H4 (cell line): ENCODE measurements at regions not wholly inside any gene's neighbourhood (a gene's known extent, or its start where the extent isn't known, plus 50 kb on each side); places are given as distances from the start of the nearest gene placed in this dataset.

Experiments
- DNase-seq: peaks from one replicate; pipeline ENCODE4 v3.0.0-alpha.2; 2015; ENCODE audit warnings: low spot score

DNA sequence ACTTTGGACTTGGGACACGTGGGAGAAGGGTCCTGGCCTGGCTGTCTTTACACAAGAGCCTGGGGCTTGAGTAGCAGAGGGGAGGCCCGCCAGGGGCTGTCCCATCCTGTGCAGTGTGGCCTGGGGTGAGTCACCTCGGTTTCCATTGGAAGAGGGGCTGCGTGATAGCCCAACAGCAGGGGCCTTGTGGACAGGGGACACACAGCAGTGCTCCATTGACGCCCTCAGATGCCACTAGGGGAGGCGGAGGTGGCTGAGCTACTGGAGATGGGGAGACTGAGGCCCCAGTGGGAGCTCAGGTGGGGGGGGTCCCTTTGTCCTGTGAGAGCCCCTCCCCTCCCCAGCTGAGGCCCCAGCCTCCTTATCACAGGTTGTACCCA lies 50.0 kb upstream of the RNU6ATAC start:
- no peak for DNase-seq

DNA sequence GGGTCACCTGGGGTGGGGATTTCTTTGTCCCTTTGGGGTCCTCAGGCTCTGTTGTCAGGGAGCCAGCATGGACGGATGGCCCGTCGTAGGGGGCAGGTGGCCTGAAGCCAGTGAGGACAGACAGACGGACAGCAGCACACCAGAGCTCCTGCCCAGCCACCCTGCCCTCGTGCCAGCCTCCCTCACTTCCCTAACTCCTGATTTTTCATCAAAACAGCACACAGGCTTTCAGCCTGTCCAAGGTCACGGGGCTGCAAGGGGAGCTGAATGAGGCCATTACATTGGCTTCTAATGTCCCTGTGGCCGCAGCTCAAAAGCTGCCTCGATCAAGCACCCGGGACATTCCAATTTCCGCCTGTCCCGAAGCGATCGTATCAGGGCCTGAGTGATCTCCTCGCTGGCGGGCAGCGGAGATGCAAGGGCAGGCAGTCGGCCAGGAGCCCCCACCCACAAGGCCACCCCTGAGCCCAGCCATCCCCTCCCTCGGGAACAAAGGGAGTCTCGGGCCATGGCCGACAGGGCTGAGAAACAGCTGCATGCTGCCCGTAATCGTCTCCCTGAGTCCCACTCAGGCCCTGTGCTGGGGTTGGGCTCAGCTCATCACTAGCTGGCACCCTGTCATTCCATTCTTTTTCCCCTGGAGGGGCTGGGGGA lies 50.5 kb upstream of the RNU6ATAC start:
- DNase-seq, result no peak

DNA sequence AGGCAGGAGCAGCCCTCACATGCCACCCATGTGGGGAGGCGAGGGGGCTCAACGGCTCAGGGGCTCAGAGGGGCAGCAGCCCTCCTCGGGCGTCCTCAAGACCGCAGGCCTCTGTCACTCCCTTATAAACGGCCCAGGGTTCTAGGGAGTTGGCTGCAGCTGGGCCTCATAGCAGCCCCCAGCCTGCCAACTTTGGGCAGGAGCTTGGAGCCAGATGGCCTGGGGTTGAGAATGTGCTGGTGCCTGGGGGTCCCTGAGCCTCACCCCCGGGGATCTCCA lies 51.0 kb upstream of the RNU6ATAC start:
- DNase-seq, result no peak

DNA sequence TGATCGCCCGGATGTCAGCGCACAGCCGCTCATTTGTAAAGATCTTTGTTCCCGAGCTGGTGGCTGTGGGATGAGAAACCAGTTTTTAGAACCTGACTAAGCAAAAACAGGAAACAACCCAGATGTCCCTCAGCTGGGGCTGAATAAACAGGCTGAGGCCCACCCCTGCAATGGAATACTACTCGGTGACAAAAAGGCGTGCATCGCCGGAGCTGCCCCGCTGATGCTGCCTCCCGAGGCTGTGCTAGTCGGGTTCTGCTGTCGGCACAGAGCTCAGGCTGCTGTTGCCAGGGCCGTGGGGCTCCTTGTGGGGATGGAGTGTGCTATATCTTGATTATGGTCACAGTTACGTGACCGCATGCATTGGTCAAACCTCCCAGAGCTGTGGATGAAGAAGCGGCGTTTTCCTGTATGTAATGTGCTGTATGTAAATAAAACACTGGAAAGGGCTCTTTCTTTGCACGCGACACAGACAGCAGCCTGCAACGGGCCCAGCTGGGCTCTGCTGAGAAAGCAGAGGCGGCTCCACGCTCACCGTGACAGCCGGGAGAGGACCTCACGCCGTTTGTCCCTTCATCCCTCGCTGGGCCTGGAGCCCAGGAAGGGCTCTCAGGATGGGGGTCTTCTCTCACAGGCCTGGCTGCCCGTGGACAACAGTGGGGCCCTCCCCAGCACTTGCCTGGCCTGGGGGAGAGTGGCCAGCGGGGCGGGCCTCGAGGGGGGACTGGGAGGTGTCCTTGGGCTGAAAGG lies 51.5 kb upstream of the RNU6ATAC start:
- peak; percentile 95 for DNase-seq

DNA sequence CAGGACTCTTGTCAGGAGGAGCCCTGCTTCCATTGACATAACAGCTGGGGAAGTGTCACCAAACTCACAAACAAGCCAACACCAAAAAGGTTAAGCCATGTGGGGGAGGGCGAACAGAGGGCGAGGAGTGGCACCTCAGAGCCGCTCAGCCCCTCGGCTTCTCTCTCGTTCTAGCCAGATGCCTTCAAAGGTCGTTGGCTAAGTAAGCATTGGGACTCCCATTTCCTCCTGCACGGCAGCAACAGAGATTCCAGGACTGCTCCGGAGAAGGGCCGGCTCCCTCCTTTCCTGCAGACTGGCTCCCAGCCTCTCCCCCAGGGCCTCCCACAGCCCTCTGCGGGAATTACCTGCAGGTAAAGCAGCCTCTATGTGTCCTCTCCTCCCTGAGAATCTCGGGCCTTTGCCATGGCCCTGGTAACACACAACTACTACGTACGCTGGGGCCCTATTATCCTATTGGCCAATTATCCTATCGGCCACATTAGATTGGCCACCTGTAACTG lies 52.1 kb upstream of the RNU6ATAC start:
- no peak for DNase-seq

DNA sequence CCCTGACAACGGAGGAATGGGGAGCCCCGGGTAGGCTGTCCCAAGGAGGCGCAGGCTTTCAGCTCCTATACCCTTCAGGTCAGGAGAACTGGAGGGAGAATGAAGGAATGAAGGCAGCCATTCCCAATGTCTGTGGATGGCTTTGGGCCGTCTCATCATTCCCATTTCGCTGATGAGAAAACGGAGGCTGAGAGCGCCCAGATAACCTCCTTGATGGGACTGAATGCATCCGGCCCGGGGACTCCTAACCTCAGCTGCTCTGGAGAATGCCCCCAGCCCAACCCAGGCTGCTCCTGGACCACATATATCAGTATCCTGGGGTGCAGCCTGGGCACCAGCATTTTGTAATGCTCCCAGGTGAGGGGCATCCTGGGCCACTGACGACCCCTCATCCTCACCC lies 52.6 kb upstream of the RNU6ATAC start:
- no peak for DNase-seq

DNA sequence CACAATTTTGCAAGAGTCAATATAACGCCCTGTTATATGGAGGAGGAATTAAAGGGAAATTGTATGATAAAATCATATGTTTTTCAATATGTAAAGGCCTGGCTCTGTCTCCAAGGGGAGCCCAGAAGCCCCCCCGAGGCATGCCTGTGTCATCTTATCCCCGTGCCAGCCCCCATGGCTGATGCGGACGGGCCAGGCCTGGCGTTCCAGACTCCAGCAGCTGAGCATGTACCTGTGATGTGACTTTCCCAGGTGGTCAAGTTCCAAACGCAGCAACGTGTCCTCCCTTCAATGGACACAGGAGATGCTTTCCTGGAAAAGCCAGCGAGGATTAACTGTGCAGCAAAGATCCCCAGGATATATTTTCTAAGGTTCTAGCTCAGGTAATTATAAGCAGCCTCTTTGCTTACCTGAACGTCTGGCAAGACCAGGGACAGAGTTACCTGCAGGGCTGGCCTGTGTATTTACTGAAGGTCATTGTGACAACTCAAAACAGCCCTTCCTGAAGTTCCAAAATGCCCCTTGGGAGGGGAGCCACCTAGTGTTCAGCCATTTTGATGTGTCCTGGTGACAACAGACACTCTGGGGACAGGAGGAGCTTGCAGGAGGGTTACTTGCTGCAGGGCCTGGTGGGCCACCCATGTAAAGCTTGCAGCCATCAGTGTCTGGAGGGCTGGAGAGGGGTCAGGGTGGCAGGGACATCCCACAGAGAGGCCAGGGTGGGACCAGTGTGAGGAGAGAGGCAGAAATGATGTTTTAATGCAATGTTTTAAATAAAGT lies 53.3 kb upstream of the RNU6ATAC start:
- DNase-seq, result no peak

DNA sequence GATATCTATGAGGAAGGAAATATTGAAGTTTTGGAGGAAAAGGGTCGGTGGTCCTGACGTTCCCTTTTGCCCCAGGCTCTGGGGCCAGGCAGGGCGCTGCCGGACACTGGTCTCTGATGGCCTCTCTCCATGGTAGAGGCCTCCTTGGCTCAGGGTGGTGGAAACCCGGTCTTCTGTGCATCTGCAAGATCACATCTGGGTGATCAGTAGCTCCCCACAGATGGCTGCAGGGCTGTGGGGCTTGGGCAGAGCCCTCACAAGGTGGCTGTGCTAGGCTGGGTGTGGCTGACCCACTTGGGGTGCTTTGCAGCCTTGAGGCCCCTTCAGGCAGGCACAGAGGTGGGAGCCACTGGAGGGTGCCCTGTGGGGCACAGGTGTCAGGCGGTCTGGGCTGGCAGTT lies 53.9 kb upstream of the RNU6ATAC start:
- DNase-seq, result no peak

DNA sequence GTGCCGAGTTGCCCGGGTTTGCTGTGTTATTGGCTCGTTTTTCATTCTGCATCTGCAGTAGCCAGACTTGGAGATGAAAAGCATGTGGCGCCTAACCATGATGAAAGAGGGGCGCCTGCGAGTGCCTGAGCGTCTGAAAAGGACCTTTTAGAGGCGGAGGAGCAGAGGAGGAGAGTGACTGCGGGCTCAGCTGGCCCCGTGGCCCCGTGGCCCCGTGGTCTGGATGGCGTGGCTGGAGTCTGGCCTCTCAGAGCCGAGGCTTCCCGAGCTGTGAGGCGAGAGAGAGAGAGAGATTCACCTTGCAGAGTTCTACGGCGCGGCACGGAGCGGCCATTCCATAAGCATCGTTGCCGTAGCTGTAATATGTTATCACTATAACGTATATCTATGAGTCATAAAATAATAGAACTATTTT lies 55.3 kb upstream of the RNU6ATAC start:
- DNase-seq, result no peak

DNA sequence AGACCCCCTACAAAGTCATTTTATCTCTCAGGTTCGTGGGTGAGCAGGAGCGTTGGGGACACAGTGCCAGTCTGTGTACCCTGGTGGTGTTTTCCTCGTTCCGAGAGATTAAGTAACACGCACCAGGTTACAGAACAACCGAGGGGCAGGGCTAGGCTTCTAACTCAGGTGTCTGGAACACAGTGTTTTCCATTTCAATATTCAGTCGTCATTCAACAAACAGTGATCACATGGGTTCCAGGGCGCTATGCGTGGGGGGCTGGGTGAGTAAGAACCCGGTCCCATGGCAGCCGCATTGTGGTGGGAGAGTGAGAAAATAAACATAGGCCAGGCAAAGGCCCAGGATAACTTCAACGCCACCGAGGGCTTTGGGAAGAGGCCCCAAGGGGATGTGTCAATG lies 55.9 kb upstream of the RNU6ATAC start:
- DNase-seq, result no peak

DNA sequence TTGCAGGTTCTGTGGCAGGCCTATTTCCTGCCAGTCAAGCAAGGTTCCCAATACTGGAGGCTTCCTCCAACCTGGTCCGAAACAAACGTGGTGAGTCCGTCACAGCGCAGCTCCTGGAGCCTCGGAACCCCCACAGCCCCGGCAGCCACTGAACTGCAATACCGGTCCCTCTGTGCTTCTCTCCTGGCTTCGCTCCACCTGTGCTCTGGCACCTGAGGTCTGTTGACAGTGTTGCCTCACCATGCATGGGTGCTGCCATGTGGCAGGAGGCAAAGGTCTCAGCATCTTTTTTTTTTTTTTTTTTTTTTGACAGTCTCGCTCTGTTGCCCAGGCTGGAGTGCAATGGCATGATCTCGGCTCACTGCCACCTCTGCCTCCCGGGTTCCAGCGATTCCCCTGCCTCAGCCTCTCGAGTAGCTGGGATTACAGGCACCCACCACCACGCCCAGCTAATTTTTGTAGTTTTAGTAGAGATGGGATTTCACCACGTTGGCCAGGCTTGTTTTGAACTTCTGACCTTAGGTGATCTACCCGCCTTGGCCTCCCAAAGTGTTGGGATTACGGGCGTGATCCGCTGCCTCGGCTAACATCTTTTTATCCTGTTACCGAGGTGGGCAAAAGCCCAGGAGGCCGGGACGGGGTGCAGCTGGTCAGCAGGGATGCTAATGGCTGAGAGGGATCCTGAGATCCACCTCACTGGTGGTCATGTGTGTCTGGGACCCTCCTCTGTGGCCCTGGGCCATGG lies 57.1 kb upstream of the RNU6ATAC start:
- no peak for DNase-seq

DNA sequence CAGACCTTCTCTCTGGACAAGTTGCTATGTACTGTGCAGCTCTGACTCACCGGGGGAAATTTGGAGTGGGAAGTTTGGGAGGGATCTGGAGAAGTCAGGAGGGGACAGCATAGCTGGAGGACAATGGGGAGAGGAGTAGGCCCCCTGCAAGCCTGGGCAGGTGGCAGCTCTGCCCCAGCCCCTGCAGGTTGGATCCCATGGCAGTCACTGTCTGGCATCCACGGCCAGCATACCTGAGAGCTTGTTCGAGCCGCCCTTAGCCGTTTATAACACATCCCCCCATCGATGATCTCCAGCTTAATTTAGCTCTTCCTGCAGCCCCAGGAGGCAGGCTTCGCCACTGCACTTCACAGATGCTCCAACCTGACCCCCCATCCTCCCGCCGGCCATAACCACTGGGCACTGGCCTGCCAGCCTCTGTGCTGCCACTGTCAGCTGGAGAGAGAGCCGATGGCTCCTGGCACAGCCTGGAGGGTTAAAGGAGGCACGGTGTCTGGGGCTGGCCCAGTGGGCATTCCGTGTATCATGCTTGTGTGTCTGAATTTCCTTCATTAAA lies 57.7 kb upstream of the RNU6ATAC start:
- DNase-seq, result no peak

DNA sequence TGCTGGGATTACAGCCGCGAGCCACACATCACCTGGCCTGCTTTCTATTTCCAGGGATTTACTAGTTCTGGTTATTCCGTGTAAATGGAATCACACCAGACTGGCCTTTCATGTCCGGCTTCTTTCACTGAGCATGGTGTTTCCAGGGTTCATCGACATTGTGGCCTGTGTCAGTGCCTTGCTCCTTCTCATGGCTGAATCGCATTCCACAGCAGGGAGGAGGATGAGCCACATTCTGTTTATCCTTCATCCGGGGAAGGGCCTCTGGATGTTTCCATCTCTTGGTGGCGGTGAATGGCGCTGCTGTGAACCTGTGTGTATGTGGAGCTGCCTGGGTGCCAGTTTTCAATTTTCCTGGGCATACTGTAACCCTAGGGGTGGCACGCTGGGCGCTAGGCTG lies 58.7 kb upstream of the RNU6ATAC start:
- DNase-seq, result no peak

DNA sequence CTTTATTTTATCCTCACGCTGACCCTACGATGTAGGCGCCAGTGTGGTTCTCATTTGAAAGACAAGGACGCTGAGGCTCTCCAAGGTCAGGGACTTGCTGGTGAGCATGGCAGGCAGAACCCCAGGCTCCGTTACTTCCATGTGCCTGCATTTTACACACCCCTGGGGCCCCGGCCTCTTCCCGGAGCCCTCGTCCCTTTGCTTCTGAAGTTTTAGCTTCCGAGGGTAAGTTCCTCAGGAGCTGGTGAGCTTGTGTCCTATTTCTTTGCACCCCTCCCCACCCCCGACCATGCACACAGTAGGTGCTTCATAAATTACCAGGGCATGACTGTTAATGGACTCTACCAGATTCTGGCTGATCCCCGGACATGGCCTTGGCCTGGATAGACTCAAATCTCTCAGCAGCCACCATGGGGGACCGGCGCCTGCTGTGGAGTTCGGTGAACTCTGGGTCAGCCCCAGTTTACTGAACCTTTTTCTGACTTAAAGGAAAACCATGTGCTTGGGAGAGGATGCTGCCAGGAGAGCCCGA lies 59.3 kb upstream of the RNU6ATAC start:
- DNase-seq, result no peak

DNA sequence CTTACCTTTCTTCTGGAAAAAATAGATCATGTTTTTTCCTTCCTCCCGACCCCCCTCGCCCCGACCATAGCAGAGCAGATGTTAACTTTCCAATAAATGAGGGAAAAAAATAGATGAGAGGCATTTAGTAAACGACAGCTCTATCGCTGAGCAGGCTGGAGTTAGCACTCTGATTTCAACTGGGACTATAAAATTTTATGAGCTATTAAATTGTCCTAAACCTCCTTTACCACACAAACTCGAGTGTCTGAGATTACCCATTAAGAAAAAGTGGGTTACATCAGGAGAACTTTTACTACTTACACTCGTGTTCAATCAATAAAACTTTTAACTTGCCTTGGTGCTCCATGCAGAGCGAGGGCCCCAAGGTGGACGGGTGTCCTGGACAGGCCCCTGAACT lies 59.8 kb upstream of the RNU6ATAC start:
- no peak for DNase-seq

DNA sequence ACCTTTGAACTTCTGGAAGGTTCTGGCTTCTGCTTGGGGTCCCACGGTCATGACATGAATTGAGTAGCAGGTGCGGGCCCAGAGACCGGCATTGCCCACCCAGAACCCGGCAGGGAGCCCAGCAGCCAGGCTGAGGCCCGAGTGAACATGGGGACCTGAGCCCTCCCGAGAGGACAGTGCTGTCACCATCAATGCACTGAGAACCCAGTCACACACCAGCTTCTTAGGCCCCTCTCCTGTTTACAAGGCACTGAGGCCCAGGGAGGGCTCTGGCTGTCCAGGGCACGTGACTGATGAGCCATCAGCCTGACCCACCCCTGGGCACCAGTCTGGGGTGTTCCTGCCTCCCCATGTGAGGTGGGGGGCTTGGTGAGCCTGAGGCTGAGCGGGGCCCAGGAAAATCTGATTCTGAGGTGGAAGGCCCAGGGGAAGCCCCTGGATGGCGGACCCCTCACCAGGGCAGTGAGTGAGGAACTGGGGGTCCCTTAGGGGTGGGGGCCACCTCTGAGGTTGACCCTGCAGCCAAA lies 60.3 kb upstream of the RNU6ATAC start:
- DNase-seq, result no peak

DNA sequence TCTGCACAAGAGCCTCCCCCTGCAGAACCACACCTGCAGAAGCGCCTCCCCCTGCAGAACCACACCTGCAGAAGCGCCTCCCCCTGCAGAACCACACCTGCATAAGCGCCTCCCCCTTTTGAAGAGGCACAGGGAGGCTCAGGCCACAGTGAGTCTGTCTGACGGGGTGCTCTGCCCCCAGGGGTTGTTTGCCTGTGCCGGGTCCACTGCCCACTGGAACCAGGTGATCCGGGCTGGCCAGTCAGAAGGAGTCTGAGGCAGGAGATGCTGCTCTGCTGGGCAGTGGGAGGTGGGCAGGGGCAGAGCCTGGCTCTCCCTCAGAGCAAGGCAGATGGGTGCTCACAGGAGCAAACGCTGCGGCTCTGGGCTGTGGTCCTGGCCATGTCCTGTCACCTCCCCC lies 60.8 kb upstream of the RNU6ATAC start:
- no peak for DNase-seq

DNA sequence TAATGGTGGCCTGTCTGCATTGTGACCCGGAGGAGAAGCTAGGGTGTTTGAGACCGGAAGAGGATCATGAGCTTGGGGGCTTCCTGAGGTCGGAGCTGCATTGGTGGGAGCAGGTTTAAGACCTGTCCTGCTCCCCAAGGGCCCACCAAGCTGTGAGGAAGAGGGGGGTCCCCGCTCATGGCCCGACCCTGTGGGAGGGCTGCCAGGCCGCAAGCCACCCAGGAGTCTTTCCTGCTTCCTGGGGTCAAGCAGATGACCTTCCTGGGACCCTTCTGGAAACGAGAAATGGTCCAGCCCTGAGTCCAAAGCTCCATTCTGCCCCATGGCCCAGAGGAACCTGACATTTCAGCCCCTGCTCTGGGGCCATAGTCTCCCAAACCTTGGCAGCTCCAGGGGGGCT lies 61.5 kb upstream of the RNU6ATAC start:
- DNase-seq, result no peak

DNA sequence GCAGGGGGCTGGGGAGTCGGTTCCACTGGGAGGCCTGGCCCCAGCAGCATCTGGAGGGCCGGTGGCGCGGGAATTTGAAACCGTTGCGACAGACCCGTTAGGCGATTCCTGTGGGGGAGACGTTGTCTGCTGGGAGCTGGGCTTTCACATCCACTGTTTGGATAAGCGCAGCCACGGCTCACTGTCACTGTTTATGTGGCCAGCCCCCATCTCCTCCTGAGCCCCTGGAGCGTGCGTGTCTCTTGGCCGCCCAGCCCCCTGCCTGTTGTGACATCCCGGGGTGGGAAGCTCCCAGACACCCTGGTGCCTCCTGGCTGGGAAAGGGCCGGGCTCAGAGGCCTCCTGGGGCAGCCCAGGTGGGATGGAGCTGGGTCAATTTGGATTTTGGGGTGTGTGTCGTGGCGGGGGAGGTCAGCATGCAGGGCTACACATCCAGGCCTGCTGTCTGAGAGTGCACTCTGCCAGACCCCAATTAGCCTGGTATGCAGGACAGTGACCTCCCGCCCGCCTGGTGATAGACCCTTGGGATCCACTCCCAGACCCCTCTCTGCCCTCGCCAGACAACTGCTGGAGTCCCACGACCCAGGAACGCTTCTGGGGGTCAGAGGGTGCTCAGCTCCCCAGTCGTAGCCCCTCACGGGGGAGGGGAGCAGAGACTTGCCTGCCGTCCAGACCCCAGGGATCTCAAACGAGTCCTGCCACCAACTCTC lies 62.0 kb upstream of the RNU6ATAC start:
- peak; percentile 90 for DNase-seq

DNA sequence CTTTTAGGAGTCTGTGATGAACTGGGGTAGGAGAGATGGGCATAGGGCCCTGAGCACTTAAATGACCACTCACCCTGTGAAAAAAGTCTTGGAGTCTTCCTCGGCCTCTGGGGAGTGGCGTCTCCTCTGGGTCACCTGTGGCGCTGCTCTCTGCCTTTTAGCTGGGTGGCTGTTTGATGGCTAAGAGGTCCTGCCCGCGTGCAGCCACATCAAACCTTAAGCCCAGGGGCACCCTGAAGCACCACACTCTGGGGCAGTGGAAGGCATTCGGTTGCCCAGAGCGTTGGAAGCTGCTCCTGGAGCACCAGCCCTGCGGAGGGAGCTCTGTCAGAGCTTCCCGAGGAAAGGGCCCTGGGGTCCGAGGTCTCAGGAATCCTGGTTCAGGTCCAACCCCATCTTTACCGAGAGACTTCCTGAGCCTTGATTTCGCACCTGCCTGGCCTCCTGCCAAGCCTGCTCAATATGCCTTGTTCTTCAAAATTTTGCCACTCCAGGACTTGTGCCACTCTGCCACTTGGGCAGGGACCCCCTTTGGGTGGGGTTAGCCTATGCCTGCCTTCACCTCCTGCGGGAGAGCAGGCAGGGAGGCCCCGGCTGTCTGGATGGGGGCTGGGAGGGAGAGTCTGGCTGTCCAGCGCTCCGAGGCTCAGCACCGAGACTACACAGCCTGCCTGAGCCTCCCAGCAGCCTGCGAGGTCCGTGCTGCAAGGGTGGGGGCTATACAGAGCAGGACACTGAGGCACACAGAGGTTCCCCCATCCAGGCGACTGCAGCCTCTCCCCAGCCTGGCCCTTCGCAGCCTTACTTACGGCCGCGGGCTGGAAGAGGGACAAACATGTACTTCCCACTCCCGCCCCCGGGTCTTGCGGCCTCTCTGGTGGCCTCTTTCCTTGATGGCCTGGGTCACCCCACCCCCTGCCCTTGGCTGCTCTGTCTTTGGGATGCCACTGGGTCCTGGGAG lies 63.4 kb upstream of the RNU6ATAC start:
- no peak for DNase-seq
